ENCODE measurements at regions not wholly inside any gene's neighbourhood (a gene's known extent, or its start where the extent isn't known, plus 50 kb on each side); places are given as distances from the start of the nearest gene placed in this dataset.

DNA sequence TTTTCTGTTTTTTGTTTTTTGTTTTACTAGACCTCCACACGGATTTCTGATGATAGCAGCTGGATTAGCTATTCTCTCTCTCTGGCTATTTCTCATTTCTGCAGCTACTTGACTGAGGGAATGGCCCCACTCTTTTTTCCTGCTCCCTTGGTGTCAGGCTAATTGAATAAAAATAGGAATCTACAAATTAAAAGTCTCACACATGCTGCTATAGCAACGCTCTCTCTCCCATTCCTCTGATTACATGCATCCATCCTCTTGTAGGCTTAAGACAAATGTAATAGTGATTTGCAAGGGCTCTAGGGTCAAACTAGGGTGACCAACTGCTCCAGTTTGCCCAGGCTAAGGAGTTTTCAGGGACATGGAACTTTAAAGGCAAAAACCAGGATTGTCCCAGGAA lies 221.8 kb downstream of the PHLDA1 start:
- no peak for TF ChIP-seq POLR2A (IDR thresholded peaks at IDR 0.05; ENCODE audit: low read length)
- no peak for TF ChIP-seq GATA1 (IDR thresholded peaks at IDR 0.05; ENCODE audit: low read depth, low read length)
